Skin epidermis (tissue), 12 donors: ENCODE measurements at regions not wholly inside any gene's neighbourhood (a gene's known extent, or its start where the extent isn't known, plus 50 kb on each side); places are given as distances from the start of the nearest gene placed in this dataset.
A peak's percentile ranks its signal among the peaks of the same experiment; 100 is the strongest.

ENCODE experiments used
- H3K27ac ChIP-seq, 21 experiments: fragments of 200-600 bp; sonication (generic) in 11 of 21; one replicate each; pipeline ENCODE4 v1.5.0; 2020; ENCODE audit warnings: mild to moderate bottlenecking in 3 of 21, inconsistent platforms in 2 of 21, moderate library complexity in 2 of 21
- H3K4me3 ChIP-seq, 7 experiments: fragments of 200-600 bp; sonication (generic) in 2 of 7; one replicate each; pipeline ENCODE4 v1.5.0; 2020; ENCODE audit warnings: inconsistent platforms in 2 of 7, mild to moderate bottlenecking in 2 of 7, moderate library complexity in 1 of 7

DNA sequence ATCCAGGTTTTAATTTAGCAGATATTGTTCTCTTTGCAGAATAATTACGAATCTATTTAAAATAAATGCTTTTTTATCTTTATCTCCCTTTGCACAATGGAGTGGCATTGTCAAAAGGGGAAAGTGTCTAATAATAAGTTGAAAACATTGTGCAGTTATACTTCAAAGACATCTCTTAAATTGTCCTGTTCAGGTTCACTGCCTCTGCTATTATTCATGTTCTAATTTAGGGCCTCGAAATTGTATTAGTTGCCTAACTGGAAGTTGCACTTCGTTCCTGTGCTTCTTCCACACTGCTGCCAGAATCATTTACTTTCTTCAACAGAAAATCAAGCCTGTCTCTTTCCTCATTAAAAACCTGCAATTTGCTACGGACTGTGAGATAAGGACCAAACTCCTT is 150.5 kb upstream of the SPRY1 start:
- Histone ChIP-seq H3K27ac (peak overlapping the region in 7 of 21 experiments; percentile 8 to 45 (median 19)), H3K4me3 (no peak overlapping the region)

DNA sequence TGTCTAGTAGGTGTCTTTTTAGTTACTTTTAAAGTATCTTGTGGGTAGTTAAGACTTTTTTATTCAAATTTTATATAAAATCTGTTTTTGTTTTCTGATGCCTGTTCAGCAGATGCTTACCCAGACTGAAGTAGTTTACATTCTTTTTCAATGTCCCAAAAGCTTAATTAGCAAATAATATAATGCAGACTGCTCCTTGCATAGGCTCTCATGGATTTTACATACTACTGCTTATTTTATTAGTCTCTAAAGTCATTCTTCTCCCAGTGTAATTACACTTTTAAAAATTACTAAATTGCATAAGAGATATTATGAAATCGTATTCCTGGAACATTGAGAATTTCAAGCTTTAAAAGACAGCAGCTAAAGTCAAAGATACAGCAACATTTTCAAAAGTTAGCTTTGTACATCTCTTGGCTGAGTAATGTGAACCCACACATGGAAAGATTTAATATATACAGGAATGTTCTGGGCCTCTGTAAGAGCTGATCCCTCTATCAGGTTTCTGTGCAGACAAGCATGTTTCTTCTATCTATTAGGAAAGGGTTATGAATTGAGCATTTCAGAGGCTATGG is 148.4 kb upstream of the SPRY1 start:
- Histone ChIP-seq H3K27ac (peak overlapping the region in 9 of 21 experiments; percentile 1 to 64 (median 43)), H3K4me3 (no peak overlapping the region)

DNA sequence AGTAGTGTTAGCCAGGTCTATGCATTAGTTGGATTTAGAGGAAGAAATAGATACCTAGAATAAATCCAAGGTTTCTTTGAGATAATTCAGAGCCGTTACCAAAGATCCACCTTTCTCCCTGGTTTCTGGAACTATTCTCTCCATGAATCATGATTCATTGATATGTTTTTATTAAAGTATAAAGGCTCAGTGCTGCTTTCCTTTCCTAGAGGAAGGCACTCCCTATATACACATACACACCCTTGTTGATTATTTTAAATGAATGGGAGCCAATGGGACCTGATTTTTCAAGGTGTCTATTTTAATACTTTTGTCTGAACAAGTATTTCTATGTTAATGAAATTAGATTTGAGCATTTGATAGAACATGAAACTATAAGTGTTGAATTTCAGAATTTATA is 146.8 kb upstream of the SPRY1 start:
- H3K27ac ChIP-seq = peak overlapping the region in 9 of 21 experiments; percentile 1 to 64 (median 46)
- no peak overlapping the region for H3K4me3 ChIP-seq

DNA sequence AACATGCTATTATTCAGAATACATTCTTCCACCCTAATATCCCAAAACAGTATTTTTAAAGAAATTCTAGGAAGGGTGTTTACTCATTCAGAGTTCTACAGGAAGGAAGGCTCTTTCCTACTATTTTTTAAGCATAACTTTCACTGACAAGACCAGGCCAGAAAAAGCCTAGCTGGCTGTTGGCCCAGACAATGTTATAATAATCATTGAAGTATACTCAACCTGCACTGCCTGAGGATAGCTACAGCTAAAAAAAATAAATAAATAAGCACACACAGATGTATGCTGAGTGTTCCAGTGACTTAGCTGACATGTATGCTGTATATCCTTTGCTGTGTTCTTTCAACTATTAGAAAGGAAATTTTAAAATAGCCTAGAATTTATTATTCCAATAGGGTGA is 145.8 kb upstream of the SPRY1 start:
- H3K27ac ChIP-seq = peak overlapping the region in 3 of 21 experiments; percentile 1 to 35 (median 32)

DNA sequence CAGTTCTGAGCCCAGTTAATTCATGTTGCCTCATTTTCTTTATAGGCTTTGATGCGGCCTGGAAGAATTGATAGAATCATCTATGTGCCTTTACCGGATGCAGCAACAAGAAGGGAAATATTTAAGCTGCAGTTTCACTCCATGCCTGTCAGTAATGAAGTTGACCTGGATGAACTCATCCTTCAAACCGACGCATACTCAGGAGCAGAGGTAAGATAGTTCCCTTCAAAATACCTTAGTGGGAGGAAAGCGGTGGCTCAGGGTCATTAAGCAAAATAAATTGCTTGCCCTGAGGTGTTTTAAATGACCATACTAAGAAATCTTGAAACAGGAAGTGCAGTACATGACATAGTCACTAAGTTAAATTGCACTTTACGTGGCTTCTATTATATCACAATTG is 140.6 kb upstream of the SPRY1 start:
- Histone ChIP-seq H3K27ac (no peak overlapping the region), H3K4me3 (no peak overlapping the region)

More for the DNA sequence above, 145.8 kb upstream of the SPRY1 start:
- no peak overlapping the region for H3K4me3 ChIP-seq

DNA sequence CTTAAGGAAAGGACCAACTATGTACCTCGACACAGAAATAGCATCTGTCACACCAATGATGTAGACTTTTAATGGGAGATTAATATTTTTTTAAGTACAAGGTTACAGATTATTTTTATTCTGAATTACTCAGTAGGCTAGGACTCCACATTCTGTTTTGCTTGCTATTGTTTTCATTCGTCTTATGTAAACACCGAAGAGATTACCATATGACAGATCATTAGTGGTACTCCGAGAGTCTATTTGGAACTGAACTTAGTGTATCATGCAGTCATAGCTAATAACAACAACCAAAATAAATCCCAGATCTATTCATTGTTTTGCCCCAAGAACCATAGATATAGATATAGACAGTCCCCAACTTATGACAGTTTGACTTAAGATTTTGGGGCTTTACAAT is 139.7 kb upstream of the SPRY1 start:
- no peak overlapping the region for H3K27ac ChIP-seq
- no peak overlapping the region for H3K4me3 ChIP-seq

DNA sequence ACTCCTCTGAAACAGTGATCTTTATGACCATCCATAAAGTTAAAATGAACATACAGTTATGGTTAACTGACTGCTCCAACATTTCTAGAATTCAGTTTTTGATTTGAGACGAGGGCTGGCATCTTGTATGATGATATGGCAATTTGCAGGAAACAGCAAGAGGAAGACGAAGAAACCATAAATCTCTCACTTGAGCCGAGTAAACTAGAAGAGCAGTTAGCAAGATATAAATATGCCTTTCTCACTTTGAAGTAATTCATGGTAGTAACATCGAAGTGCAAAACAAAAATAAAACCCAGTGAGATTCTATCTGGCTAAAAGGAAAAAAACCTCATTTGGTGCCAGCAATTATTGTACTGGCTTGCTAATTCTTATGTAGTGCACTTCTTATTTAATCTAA is 139.0 kb upstream of the SPRY1 start:
- Histone ChIP-seq H3K27ac (peak overlapping the region in 1 of 21 experiments; percentile 9), H3K4me3 (no peak overlapping the region)

DNA sequence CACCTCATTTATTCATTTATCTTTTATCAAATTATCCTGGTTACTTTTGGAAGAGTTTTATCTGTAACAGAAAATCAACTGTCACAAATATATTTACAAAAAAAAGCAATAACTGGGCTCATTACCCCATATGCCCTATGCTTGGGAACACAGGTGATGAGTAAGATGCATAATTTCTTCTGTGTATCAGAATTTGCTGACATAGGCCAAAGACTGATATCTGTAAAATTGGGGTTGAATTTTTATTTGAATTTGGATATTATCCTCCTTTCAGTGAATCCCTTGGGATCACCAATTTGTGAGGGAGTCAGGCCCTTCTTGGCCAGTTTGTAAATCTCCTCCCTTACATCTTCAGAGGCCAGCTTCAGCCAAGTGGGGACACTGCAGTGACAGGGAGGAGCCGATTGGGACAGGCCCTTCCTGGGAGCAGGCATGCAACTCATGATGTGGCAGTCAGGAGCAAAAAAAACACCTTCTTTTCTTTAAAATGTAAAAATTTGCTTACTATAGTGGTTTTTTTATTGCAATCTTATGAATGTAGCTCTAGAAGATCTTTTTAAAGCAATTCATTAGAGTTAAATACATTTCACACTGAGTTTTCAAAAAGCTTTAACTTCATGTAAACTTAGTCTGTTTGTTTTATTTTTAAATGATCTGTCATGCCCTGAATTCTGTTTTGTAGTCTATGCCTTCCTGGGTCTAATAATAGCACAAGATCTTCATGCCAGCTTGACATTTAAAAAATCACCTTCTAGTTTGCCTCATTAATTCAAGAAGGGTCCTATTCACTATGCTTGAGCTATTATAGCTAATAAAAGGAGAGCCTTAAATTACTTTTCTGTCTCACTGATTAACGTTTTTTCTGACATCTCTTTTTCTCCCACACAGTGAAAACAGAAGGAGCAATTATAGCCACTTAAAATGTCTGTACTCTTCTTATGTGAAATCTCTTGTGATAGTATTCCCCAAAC is 136.6 kb upstream of the SPRY1 start:
- H3K4me3 ChIP-seq = no peak overlapping the region
- H3K27ac ChIP-seq = no peak overlapping the region

DNA sequence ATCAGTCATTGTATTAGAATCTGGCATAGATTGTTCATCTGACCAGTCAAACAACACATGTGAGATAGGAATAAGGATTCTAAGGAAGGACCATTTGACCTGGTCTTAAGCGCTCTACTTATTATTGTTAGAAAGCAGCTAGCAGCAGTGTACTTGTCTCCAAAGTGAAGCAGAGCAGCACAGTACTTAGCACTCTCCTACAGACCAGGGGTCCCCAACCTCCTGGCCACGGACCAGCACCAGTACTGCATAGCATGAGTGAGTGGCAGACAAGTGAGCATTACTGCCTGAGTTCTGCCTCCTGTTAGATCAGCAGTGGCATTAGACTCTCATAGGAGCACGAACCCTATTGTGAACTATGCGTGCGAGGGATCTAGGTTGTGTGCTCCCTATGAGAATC is 135.9 kb upstream of the SPRY1 start:
- no peak overlapping the region for H3K27ac ChIP-seq
- H3K4me3 ChIP-seq = no peak overlapping the region

DNA sequence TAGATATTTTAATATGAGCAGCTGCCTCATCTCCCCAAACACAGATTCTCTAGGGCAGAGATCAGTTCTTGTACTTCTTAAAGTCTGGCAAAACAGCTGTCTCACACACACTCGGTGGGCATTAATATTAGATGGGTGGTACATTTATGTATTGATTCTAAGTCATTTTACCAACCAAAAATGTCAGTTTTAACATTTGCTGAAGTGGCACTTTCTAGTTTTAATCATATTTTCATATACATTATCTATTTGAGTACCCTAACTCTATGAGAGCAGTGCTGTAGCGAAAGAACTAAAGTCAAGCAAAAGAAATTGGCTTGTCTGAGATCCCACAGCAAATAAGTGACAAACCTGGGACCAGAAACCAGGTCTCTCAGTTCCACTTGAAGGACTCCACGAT is 134.5 kb upstream of the SPRY1 start:
- H3K27ac ChIP-seq = no peak overlapping the region
- no peak overlapping the region for H3K4me3 ChIP-seq

DNA sequence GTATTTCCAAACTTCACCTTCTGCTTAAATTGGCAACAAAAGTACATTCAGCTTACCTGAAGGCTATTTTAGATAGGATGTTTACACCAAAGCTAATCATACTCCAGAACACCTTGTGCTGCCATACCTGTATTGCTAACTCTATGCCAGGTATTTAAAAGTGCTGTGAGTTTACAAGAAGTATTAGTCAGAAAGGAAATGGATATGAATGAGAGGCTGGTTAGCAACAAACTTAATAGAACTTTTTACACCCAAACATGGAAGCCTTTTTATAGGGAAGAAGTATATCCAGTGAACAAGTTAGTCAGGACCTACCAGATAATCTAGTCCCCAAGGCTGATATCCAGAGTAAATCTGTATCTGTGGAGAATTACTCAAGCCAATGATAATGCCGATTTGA is 131.2 kb upstream of the SPRY1 start:
- Histone ChIP-seq H3K27ac (peak overlapping the region in 1 of 21 experiments; percentile 19), H3K4me3 (no peak overlapping the region)

DNA sequence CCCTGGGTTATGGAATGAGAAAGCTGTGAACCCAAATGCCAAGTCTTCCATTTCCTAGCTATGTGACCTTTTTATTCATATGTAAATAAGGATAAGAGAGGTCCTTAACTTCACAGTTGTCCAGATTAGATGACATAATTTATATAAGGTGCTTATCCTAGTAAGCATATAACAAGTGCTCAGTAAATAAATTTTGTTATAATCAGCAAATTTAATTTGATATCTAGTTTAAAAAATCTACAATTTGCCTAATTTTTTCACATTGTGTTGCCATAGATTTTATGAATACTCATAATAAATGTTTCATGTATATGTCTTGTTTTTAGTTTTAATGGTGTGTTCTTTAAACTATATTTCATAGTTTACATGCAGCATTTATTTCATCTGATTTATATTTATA is 130.4 kb upstream of the SPRY1 start:
- no peak overlapping the region for H3K4me3 ChIP-seq
- H3K27ac ChIP-seq = no peak overlapping the region

DNA sequence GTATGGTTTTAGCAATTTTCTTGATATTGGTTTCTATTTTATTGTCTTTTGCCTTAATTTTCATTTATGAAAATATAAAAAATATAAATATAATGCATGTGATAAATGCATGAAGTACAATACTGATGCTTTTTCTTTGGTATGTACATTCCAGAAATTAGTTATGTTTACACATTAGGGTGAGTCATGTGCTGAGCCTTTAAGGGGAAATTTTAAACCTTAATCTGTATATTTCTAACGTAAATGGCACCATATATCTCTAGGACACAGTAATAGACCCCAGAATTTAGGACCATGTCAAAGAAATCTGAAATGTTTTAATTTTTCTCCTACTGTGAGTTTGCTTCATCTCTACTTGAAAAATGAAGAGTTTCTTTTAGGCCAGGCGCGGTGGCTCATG is 117.8 kb upstream of the SPRY1 start:
- no peak overlapping the region for H3K4me3 ChIP-seq
- no peak overlapping the region for H3K27ac ChIP-seq

DNA sequence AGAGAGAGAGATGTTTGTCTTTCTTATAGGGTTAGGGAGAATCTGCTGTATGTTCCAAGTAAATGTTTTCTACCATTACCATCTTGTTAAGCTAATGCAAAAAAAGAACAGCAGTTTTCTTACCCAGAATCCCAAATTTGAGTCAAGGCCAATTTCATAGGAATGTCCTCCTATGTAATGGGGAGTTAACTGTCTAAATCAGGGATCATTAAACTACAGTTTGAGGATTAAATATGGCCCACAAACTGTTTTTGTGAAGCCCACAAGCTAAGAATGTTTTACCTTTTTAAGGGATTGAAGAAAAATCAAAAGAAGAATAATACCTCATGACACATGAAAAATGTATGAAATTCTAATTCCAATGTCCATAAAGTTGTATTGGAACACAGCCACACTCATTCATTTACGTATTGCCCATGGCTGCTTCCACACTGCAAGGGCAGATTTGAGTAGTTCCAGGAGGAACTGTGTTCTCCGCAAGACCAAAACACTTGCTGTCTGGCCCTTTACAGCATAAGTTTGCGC is 113.2 kb upstream of the SPRY1 start:
- H3K27ac ChIP-seq = no peak overlapping the region
- H3K4me3 ChIP-seq = no peak overlapping the region

DNA sequence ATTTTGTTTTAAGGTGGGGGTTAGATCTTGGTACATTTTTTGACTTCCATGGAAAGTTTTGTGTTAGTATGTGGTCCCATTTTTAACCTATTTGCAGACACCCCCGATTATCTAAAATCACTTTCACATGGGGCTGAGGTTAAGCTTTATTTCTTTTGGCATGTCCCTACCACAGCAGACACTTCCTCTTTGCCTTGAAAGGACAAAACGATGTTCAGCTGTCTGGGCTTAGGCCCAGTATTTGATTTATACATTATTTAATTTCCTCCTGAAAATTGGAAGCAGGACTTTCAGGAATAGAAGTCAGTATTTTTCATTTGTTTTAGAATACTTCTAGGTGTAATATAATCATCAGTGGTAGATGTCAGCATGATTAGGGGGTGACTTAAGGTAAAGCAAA is 112.4 kb upstream of the SPRY1 start:
- H3K4me3 ChIP-seq = no peak overlapping the region
- H3K27ac ChIP-seq = peak overlapping the region in 1 of 21 experiments; percentile 2

DNA sequence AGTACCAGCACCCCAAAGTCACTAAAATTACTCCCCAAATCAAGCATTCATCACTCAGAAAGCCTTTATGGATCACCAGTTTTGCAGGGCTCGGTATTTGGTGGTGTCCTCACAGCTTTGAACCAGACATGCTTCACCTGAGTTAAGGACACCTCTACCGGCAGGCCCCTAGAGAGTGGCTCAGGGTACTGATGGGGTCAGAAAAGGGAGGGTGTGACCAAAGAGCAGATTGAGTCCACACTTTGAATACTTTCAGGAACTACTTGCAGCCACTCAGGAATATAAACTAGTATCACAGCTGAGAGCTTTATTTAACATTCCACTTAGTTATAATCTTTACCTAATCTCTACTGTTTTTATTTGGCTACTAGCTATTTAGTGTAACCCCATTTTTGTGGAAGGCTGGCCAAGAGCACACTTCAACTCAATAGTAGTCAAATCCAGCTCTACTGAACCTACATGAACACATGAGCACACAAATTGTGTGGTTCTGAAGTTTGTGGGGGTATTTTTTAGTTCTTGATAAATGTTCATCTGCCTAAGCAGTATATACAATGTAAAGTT is 109.6 kb upstream of the SPRY1 start:
- Histone ChIP-seq H3K4me3 (no peak overlapping the region), H3K27ac (no peak overlapping the region)

DNA sequence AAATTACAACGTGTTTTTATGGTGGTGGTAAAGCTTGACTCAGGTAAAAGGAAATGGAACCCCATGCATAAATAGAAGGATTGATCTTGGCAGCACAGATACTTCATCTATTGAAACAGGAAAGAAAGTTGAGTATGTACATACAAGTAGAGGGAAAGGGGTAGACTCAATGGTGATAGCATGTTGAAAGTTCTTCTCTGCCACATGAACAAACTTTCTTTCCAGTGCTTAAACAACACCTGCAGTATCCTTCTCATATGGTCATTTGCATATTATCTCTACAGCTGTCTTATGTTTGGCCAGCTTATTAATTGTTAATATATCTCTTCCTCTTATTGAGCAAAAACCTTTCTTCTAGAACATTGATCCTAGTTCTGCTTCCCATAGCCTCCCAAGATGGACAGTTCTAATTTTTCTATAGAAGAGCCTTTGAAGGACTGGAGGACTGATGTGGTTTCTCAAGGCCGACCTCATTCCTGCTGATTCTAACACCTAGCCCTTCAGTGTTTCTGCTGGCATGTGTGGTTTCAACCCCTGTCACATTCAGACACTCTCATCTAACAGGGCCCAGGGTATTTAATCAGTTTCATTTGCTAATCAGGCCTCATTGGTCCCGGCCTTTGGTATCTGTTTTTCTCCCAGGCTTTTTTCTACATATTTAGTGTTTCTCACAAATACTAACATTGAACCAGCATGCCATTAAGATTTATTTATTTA is 108.1 kb upstream of the SPRY1 start:
- H3K27ac ChIP-seq = no peak overlapping the region
- no peak overlapping the region for H3K4me3 ChIP-seq

DNA sequence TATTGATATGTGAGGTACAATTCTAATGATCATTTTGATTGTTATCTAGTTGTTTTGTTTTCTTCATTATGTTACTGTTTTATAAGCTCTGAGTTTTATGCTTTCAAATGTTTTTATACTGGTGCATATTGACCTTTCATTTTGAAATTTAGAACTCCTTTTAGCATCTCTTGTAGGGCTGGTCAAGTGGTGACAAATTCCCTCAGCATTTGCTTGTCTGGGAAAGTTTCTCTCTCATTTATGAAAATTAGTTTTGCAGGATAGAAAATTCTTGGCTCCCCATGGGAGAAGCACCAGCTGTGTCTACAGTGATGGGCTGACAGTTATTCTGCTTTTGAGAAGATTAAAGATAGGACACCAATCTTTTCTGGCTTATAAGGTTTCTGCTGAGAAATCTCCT is 105.3 kb upstream of the SPRY1 start:
- H3K27ac ChIP-seq = no peak overlapping the region
- H3K4me3 ChIP-seq = no peak overlapping the region

DNA sequence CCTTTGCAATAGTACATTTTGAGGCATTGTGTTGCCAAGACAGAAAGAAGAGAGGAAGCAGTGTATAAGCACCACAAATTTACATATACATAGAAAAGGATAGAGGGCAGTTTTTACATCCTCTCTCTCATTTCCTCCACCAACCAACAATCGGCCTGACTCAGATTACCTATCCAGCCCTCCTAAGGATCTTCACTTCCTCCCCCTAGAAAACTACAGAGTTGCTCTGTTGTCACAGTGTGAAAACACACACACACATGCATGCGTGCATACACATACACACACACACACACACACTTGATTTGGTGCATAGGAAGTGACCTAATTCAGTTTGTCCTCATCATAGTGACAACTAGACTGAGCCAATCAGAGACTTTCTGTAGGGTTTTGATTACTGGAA is 98.8 kb upstream of the SPRY1 start:
- Histone ChIP-seq H3K27ac (peak overlapping the region in 5 of 21 experiments; percentile 7 to 31 (median 23)), H3K4me3 (no peak overlapping the region)

DNA sequence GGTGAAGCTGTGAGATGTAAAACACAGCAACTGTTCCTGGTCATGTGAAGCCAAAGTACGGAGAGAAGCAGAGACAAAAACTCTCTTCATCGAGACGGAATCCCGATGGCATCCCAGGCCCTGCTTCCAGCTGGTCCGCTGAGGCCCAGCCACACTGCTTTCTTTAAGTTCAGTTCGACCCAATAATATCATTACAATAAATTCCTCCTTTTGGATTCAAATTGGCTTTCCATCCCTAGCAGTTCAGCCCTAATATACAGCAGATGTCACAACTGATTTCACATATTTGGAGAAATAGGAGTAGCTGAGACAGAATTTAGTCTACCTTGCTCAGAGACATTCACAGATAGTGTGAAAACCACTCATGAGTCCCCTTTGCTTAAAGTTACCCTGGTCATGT is 98.3 kb upstream of the SPRY1 start:
- Histone ChIP-seq H3K4me3 (no peak overlapping the region), H3K27ac (peak overlapping the region in 5 of 21 experiments; percentile 7 to 31 (median 23))
